Muscle layer of colon (tissue), 2 donors: ENCODE measurements at regions not wholly inside any gene's neighbourhood (a gene's known extent, or its start where the extent isn't known, plus 50 kb on each side); places are given as distances from the start of the nearest gene placed in this dataset.
A peak's percentile ranks its signal among the peaks of the same experiment; 100 is the strongest.

Source experiments
- H3K27ac ChIP-seq: one replicate; pipeline ENCODE4 v1.7.0; 2013; ENCODE audit warnings: low read depth, mild to moderate bottlenecking, low read length, moderate library complexity
- H3K27me3 ChIP-seq, 2 donors: one replicate each; pipeline ENCODE4 v1.7.0; 2013; ENCODE audit warnings: low read length in 2 of 2, mild to moderate bottlenecking in 2 of 2; ENCODE audit not compliant: insufficient read depth in 2 of 2, control insufficient read depth in 1 of 2
- H3K36me3 ChIP-seq: one replicate; pipeline ENCODE4 v1.7.0; 2013; ENCODE audit warnings: mild to moderate bottlenecking, low read length; ENCODE audit not compliant: insufficient read depth
- H3K4me1 ChIP-seq: one replicate; pipeline ENCODE4 v1.7.0; 2013; ENCODE audit warnings: mild to moderate bottlenecking, low read length; ENCODE audit not compliant: insufficient read depth
- H3K4me3 ChIP-seq, 2 donors: one replicate each; pipeline ENCODE4 v1.7.0; 2013; ENCODE audit warnings: low read length in 2 of 2, low read depth in 1 of 2, mild to moderate bottlenecking in 1 of 2, moderate library complexity in 1 of 2
- H3K9ac ChIP-seq: one replicate; pipeline ENCODE4 v1.7.0; 2013; ENCODE audit warnings: low read length
- H3K9me3 ChIP-seq: one replicate; pipeline ENCODE4 v1.7.0; 2013; ENCODE audit warnings: mild to moderate bottlenecking, low read length
- donor health status: abdominal sarcoma.
- donor health status: Adenocarcinoma of cecum.

DNA sequence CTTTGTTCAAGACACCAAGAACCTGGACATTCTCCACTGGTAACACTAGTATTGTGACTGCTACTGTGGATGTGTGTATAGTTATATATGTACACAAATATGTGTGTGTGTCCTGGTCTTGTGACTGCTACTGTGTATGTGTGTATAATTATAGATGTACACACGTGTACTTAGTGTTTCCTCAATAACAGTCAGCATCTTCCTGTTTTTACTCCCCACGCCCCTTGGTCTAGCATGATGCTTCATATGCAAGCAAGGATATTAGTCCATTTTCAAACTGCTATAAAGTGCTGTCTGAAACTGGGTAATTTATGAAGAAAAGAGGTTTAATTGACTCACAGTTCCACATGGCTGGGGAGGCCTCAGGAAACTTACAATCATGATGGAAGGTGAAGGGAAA lies 802.7 kb downstream of the RNF144A start:
- Histone ChIP-seq H3K36me3 (no peaks in the 10 kb centered on the region), H3K9ac (no peak overlapping the region), H3K9me3 (no peaks in the 10 kb centered on the region), H3K27me3 (no peaks in the 10 kb centered on the region), H3K4me3 (no peak overlapping the region), H3K4me1 (no peaks in the 10 kb centered on the region), H3K27ac (no peak overlapping the region)

DNA sequence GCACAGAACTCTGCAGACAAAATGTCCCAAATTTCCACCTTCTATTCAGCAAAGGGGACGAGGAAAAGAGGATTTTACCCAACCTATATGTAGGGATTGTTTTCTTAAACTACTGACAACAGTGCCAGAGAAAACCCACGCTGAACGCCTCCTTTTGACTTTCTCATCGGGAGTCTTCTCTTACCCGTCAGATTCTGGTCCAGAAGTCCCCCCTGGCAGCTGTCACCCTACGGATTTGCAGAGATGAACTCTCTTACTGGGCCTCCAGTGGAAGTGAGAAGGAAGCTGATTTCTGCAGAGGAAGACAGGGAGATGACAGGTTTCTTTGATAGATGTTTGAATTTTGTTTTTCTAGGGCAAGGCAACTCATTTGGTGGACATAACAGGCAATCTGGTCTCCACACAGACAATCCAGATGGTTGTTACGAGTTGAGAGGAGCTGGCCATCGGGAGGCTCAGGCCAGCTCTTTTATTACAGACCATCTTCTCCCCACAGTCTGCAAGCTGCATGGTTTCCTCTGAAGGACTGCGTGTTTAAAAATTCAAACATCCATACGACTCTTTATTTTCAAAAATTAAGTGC lies 804.3 kb downstream of the RNF144A start:
- Histone ChIP-seq H3K9ac (no peak overlapping the region), H3K4me3 (no peak overlapping the region), H3K4me1 (peaks cover 7% of the 10 kb centered on the region), H3K27me3 (no peaks in the 10 kb centered on the region), H3K9me3 (no peaks in the 10 kb centered on the region), H3K36me3 (no peaks in the 10 kb centered on the region), H3K27ac (no peak overlapping the region)

DNA sequence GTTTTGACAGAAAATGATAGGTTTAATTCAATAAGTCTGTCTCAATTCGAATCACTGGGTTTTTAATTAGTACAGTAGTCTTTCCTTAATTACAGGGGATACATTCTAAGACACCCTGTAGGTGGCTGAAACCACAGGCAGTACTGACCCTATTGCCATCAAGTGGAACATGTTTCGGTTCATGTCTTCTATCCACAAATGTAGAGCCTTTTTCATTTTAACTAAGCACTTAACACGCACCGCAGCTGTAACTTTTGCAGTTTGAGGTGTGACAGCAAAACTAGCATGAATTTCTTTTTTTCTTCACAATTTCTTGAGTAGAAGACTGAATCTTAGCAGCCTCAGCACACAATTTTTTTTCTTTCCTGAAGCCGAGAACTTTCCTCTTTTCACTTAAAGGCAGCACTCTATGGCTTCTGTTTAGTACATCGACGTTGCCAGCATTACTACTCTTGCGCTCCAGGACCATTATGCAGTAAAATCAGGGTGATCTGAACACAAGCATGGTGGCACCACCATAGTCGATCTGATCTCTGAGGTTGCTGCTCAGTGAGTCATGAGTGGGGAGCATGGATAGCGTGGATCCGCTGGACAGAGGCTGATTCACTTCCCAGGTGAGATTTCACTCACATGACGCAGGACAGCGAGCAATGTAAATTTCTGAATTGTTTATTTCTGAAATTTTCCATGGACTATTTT lies 805.1 kb downstream of the RNF144A start:
- H3K9ac ChIP-seq, result no peak overlapping the region

GRCh38 chr2:7724336-7724735 lies 807.1 kb downstream of the RNF144A start:
- Histone ChIP-seq H3K9me3 (no peaks in the 10 kb centered on the region), H3K36me3 (no peaks in the 10 kb centered on the region), H3K4me3 (no peak overlapping the region), H3K4me1 (peaks cover 7% of the 10 kb centered on the region), H3K27ac (no peak overlapping the region), H3K27me3 (no peaks in the 10 kb centered on the region), H3K9ac (no peak overlapping the region)

More for the DNA sequence above, 805.1 kb downstream of the RNF144A start:
- Histone ChIP-seq H3K27ac (no peak overlapping the region), H3K9me3 (no peaks in the 10 kb centered on the region), H3K4me1 (peaks cover 7% of the 10 kb centered on the region), H3K4me3 (no peak overlapping the region), H3K36me3 (no peaks in the 10 kb centered on the region), H3K27me3 (no peaks in the 10 kb centered on the region)

GRCh38 chr2:7725171-7725849 lies 808.1 kb downstream of the RNF144A start:
- Histone ChIP-seq H3K27ac (no peak overlapping the region), H3K27me3 (no peaks in the 10 kb centered on the region), H3K36me3 (no peaks in the 10 kb centered on the region), H3K4me3 (no peak overlapping the region), H3K9me3 (no peaks in the 10 kb centered on the region), H3K9ac (no peak overlapping the region), H3K4me1 (peaks cover 7% of the 10 kb centered on the region)

- Histone ChIP-seq H3K4me3 (no peak overlapping the region), H3K27me3 (no peaks in the 10 kb centered on the region), H3K9ac (no peak overlapping the region), H3K36me3 (no peaks in the 10 kb centered on the region), H3K27ac (no peak overlapping the region), H3K4me1 (peaks cover 7% of the 10 kb centered on the region), H3K9me3 (no peaks in the 10 kb centered on the region)
These were observed 808.6 kb downstream of the RNF144A start for GRCh38 chr2:7725850-7726242.

DNA sequence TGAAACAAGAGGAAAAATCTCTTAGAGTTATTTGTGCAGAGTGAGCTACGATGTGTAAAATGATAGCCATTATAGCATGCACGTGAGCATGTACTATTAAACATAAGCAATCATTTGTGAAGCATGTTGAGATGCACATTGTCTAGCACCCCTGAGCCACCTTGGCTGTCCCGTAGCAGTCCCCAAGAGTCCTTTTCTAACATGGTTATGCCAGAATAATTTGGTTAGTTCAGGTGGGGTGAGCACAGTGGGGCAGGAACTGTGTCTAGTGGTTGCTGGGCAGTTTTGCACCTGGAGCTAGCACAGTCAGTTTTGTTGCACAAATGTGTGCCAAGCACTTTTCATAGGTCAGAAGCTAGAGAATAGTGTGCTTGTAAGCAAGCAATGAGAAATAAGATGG lies 809.8 kb downstream of the RNF144A start:
- Histone ChIP-seq H3K4me3 (no peak overlapping the region), H3K36me3 (no peaks in the 10 kb centered on the region), H3K9me3 (no peaks in the 10 kb centered on the region), H3K27me3 (no peaks in the 10 kb centered on the region), H3K4me1 (peaks cover 7% of the 10 kb centered on the region), H3K9ac (no peak overlapping the region), H3K27ac (no peak overlapping the region)

GRCh38 chr2:7728388-7728787 lies 811.2 kb downstream of the RNF144A start:
- H3K4me3 ChIP-seq, result no peak overlapping the region
- H3K9ac ChIP-seq, result no peak overlapping the region
- H3K36me3 ChIP-seq, result no peaks in the 10 kb centered on the region
- no peak overlapping the region for H3K27ac ChIP-seq
- H3K27me3 ChIP-seq, result no peaks in the 10 kb centered on the region
- H3K9me3 ChIP-seq, result no peaks in the 10 kb centered on the region
- H3K4me1 ChIP-seq, result peaks cover 7% of the 10 kb centered on the region

DNA sequence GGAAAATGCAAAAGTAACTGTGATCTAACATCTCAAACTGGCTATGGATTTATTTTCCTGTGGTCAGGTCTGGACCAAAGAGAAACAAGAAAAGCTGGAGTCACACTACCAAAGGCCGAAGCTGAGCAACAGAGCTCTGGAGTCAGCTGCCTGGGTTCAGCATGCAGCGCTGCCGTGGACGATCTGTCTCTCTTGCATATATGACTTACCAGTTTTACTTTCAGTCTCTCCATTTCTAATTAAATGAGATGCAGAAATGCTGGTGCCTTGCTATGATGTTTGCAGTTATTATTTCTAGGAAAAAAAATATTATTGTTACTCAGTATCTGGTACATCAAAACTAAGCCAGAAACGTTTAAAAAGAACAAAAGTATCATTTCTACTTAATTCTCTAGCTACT lies 813.2 kb downstream of the RNF144A start:
- H3K4me1 ChIP-seq, result peaks cover 1% of the 10 kb centered on the region
- H3K27ac ChIP-seq, result no peak overlapping the region
- no peaks in the 10 kb centered on the region for H3K27me3 ChIP-seq
- H3K4me3 ChIP-seq, result peak overlapping the region in 1 of 2 donors; percentile 7
- no peaks in the 10 kb centered on the region for H3K9me3 ChIP-seq
- no peak overlapping the region for H3K9ac ChIP-seq
- H3K36me3 ChIP-seq, result no peaks in the 10 kb centered on the region

- no peak overlapping the region for H3K27ac ChIP-seq
- peak overlapping the region in 1 of 2 donors; percentile 7 for H3K4me3 ChIP-seq
- no peaks in the 10 kb centered on the region for H3K9me3 ChIP-seq
- no peaks in the 10 kb centered on the region for H3K36me3 ChIP-seq
- H3K9ac ChIP-seq, result no peak overlapping the region
- H3K4me1 ChIP-seq, result no peaks in the 10 kb centered on the region
- no peaks in the 10 kb centered on the region for H3K27me3 ChIP-seq
These were observed 813.8 kb downstream of the RNF144A start for GRCh38 chr2:7730990-7731389.

DNA sequence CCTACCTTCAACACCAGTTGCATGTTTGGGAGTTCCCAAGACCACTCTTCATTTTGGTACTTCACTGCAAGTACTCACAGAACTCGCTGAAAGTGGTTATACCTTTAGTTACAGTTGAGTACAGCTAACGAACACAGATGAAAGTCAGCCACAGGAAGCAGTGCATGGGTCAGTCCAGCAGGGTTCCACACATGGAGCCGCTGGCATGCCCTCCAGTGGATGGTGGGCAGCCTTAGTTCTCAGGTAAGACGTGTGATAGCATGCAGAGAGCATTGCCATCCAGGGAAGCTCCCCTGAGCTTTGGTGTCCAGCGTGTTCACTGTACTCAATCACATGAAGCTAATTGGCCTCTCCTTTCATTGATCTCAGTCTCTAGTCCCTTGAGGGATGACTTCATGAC lies 815.3 kb downstream of the RNF144A start:
- no peaks in the 10 kb centered on the region for H3K36me3 ChIP-seq

More for the DNA sequence above, 815.3 kb downstream of the RNF144A start:
- H3K27me3 ChIP-seq, result no peaks in the 10 kb centered on the region
- H3K9ac ChIP-seq, result no peak overlapping the region
- H3K4me1 ChIP-seq, result no peaks in the 10 kb centered on the region
- H3K4me3 ChIP-seq, result no peak overlapping the region
- no peak overlapping the region for H3K27ac ChIP-seq
- no peaks in the 10 kb centered on the region for H3K9me3 ChIP-seq
